ENCODE measurements at regions not wholly inside any gene's neighbourhood (a gene's known extent, or its start where the extent isn't known, plus 50 kb on each side); places are given as distances from the start of the nearest gene placed in this dataset.

GRCh38 chrX:25180242-25180641 is 164.5 kb upstream of the ARX start:
- Histone ChIP-seq H3K27me3 (no peaks in the 10 kb centered on the region), H3K9me3 (no peaks in the 10 kb centered on the region)

GRCh38 chrX:25178555-25178954 is 162.8 kb upstream of the ARX start:
- no peak for DNase-seq
- TF ChIP-seq POLR2A (IDR thresholded peaks at IDR 0.05) (no peak), CTCF (IDR thresholded peaks at IDR 0.05) (no peak)

More at GRCh38 chrX:25180242-25180641, 164.5 kb upstream of the ARX start:
- DNase-seq: no peak
- no peaks in the 10 kb centered on the region for H3K4me1 ChIP-seq
- no peaks in the 10 kb centered on the region for H3K36me3 ChIP-seq
- no peak overlapping the region for H3K27ac ChIP-seq
- TF ChIP-seq POLR2A (IDR thresholded peaks at IDR 0.05): no peak
- TF ChIP-seq CTCF (IDR thresholded peaks at IDR 0.05): no peak
- H3K4me3 ChIP-seq: no peak overlapping the region

GRCh38 chrX:25175743-25176142 is 160.0 kb upstream of the ARX start:
- no peak for DNase-seq
- no peak for TF ChIP-seq CTCF (IDR thresholded peaks at IDR 0.05)
- no peak for TF ChIP-seq POLR2A (IDR thresholded peaks at IDR 0.05)
- Histone ChIP-seq H3K4me1 (no peaks in the 10 kb centered on the region), H3K27ac (no peak overlapping the region), H3K4me3 (no peak overlapping the region), H3K9me3 (no peaks in the 10 kb centered on the region), H3K27me3 (no peaks in the 10 kb centered on the region), H3K36me3 (no peaks in the 10 kb centered on the region)

More at GRCh38 chrX:25178555-25178954, 162.8 kb upstream of the ARX start:
- Histone ChIP-seq H3K9me3 (no peaks in the 10 kb centered on the region), H3K27me3 (no peaks in the 10 kb centered on the region), H3K36me3 (no peaks in the 10 kb centered on the region), H3K4me1 (no peaks in the 10 kb centered on the region), H3K27ac (no peak overlapping the region), H3K4me3 (no peak overlapping the region)

- TF ChIP-seq POLR2A (IDR thresholded peaks at IDR 0.05): no peak
- no peak for TF ChIP-seq CTCF (IDR thresholded peaks at IDR 0.05)
- Histone ChIP-seq H3K9me3 (no peaks in the 10 kb centered on the region), H3K36me3 (no peaks in the 10 kb centered on the region), H3K4me3 (no peak overlapping the region), H3K27me3 (no peaks in the 10 kb centered on the region), H3K4me1 (no peaks in the 10 kb centered on the region), H3K27ac (no peak overlapping the region)
- DNase-seq: no peak
These were observed 159.4 kb upstream of the ARX start for GRCh38 chrX:25175171-25175570.

- H3K27ac ChIP-seq: no peak overlapping the region
- TF ChIP-seq CTCF (IDR thresholded peaks at IDR 0.05) (no peak), POLR2A (IDR thresholded peaks at IDR 0.05) (no peak)
These were observed 150.8 kb upstream of the ARX start for GRCh38 chrX:25166546-25166945.

GRCh38 chrX:25166145-25166544 is 150.4 kb upstream of the ARX start:
- TF ChIP-seq POLR2A (IDR thresholded peaks at IDR 0.05) (no peak), CTCF (IDR thresholded peaks at IDR 0.05) (no peak)
- Histone ChIP-seq H3K4me3 (no peak overlapping the region), H3K9me3 (no peaks in the 10 kb centered on the region), H3K36me3 (no peaks in the 10 kb centered on the region), H3K27ac (no peak overlapping the region), H3K27me3 (no peaks in the 10 kb centered on the region), H3K4me1 (no peaks in the 10 kb centered on the region)
- no peak for DNase-seq

More at GRCh38 chrX:25166546-25166945, 150.8 kb upstream of the ARX start:
- Histone ChIP-seq H3K4me1 (no peaks in the 10 kb centered on the region), H3K9me3 (no peaks in the 10 kb centered on the region), H3K27me3 (no peaks in the 10 kb centered on the region), H3K36me3 (no peaks in the 10 kb centered on the region), H3K4me3 (no peak overlapping the region)
- DNase-seq: no peak
